NCI-H526 (cell line): ENCODE measurements at regions not wholly inside any gene's neighbourhood (a gene's known extent, or its start where the extent isn't known, plus 50 kb on each side); places are given as distances from the start of the nearest gene placed in this dataset.

Experiments
- DNase-seq, 2 experiments: peaks; one replicate each; lab custom pipeline; 2025; lab: John Stamatoyannopoulos, UW

DNA sequence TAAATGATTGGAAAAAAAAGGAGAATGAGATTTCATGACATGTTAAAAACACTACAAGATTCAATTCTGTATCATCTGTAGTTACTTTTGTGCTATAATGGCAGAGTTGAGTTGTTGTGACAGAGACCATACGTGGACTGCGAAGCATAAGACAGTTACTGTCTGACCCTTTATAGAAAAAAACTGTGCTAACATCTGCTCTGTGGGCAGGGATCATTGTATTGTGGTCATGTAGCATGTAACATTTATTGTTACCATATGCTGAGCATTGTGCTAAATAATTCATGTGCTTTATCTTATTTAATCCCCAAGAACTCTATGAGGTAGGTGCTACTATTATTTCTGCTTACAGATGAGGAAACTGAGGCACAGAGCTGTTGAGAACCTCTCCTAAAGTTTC, 147.3 kb upstream of the HMHB1 start:
- no peak for DNase-seq

DNA sequence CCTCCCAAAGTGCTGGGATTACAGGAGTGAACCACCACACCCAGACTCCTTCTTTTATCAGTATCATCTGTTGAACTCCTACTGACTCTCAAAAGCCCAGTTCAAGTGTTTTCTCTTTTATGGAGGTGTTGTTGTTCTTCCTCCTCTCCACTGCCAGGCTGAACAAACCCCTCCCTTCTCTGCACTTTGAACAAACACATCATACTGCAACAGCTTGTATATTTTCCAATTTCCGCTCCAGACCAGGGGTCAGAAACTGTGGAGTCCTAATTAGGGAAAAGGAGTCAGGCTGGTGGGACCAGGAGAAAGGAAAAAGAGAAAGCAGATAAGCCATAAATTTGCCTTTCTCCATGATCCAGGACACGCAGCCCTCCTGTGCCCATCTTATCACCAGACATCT, 148.1 kb upstream of the HMHB1 start:
- DNase-seq: no peak

GRCh38 chr5:143662020-143662419, 149.9 kb upstream of the HMHB1 start:
- no peak for DNase-seq

- DNase-seq: no peak
These were observed 151.3 kb upstream of the HMHB1 start for GRCh38 chr5:143660625-143661024.

GRCh38 chr5:143659599-143660238, 152.2 kb upstream of the HMHB1 start:
- DNase-seq: no peak

GRCh38 chr5:143658956-143659355, 153.0 kb upstream of the HMHB1 start:
- no peak for DNase-seq

- DNase-seq: peak in 1 of 2 experiments; percentile 20
These were observed 154.2 kb upstream of the HMHB1 start for GRCh38 chr5:143657647-143658285.

GRCh38 chr5:143653766-143654282, 158.1 kb upstream of the HMHB1 start:
- DNase-seq: no peak

DNA sequence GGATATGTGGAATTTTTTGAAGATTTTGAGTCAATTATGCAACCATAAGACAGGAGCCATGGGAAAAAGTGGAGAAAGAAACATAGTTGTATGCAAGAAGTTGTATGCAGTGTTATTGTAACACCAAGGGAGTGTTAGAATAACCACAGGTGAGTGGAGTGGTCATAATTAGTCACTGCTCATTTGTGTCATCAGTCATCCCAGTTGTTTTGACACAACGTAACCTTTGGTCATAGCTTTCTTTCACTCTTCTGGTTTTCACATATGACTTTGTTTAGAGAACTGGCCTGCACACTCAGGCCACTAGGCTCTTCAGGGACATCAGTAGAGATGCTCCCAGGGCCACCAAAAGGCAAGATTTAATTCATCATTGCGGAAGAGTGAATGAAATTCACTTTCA, 158.7 kb upstream of the HMHB1 start:
- DNase-seq: no peak

DNA sequence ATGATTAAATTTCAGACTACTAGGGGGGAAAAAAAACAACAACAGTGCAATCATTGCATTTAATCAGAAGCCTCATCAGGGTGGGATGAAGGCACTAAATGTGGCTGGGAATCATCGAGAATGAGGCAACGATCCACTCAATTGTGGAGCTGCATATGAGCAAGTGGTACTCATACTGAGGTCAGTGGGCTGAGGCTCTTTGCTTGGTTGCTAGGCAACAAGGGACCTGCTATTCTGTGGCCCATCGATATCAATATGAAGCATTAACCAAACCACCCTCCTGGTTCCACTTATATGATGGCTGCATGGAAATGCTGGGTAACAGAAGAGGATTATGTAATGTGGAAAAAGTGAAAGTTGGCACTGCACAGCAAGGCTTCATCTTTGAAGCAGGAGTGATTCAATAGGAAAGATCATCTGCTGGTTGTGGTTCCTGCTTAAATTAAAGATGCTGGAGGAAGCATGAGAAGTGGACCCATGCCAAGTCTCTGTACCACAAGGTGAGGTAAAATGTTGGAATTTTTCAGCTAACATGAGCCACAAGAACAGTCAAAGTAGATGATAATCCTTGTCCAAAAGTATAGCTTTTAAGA, 159.8 kb upstream of the HMHB1 start:
- DNase-seq: no peak

- DNase-seq: no peak
These were observed 161.9 kb upstream of the HMHB1 start for GRCh38 chr5:143649937-143650621.

DNA sequence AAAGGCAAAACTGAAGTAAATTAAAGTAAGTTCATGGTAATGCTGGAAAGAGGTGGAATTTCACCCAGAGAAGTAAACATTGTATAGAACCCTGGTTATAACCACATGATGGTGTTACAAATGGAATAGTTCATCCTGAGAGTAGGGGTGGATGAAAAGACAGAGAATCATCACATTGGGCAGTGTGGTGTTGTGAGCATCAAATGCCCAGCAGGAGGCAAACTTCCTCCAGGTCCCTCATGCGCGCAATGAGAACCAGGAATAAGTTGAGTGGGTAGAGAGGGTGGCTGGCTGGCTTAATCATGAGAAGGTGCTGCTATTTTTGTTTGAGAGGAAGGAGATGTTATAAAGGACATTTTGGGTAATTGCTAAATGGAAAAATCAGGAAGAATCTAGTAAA, 163.3 kb upstream of the HMHB1 start:
- DNase-seq: peak in 1 of 2 experiments; percentile 11

DNA sequence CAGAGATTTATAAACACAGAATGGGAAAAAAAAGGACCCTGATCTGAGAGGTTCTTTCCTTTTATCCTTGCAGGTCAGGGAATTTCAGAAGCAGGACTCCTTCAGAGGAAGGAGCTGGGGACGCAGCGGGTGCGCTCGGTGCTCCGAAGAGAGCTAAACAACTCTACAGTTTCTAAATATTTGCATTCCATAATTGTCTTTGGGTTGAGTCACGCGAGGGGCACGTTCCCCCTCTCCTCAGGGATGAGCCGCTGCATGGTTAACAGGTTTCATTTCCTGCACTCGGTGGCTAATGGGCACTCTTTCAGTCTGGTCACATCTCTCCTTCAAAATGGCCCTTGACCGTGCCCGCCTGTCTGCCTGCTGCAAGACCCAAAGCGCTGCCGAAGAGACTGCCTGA, 165.0 kb upstream of the HMHB1 start:
- no peak for DNase-seq

- no peak for DNase-seq
These were observed 166.6 kb upstream of the HMHB1 start for GRCh38 chr5:143645356-143645755.

GRCh38 chr5:143644727-143645126, 167.2 kb upstream of the HMHB1 start:
- DNase-seq: no peak

GRCh38 chr5:143642791-143643190, 169.2 kb upstream of the HMHB1 start:
- no peak for DNase-seq

GRCh38 chr5:143641549-143642355, 170.2 kb upstream of the HMHB1 start:
- DNase-seq: peak; percentile 62

- DNase-seq: no peak
These were observed 173.3 kb upstream of the HMHB1 start for GRCh38 chr5:143638654-143639053.

GRCh38 chr5:143636931-143637528, 174.9 kb upstream of the HMHB1 start:
- no peak for DNase-seq

GRCh38 chr5:143635888-143636287, 176.1 kb upstream of the HMHB1 start:
- DNase-seq: no peak

GRCh38 chr5:143635146-143635752, 176.7 kb upstream of the HMHB1 start:
- DNase-seq: no peak
